Skin of body (tissue), 1 donor: ENCODE measurements at regions not wholly inside any gene's neighbourhood (a gene's known extent, or its start where the extent isn't known, plus 50 kb on each side); places are given as distances from the start of the nearest gene placed in this dataset.
"Not testable (repeated sequence)": the region's sequence is repeated elsewhere in the genome, so short reads cannot be mapped to it uniquely, and the experiment has no call there.

Source experiments
- DNase-seq: peaks from one replicate; lab custom pipeline; 2025; lab: John Stamatoyannopoulos, UW

DNA sequence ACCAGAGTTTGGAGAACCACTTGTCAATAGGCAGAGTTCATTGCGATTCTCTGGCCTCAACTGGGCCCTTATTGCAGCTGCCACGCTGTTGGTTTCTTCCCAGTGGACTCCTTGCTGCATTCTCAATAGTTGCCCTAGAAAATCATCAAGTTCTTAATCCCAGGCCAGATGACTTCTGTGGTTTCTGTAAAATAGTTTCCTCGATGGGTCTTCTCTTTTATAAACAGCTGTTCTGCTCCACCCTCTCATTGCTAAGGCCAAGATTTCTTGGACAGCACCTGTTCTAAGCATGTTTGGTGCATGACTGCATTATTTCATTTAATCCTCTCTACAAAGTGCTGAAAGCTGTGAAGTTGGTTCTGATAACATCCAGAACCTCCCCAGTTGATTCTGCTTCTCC, 131.0 kb downstream of the BCL2L11 start:
- DNase-seq = no peak

DNA sequence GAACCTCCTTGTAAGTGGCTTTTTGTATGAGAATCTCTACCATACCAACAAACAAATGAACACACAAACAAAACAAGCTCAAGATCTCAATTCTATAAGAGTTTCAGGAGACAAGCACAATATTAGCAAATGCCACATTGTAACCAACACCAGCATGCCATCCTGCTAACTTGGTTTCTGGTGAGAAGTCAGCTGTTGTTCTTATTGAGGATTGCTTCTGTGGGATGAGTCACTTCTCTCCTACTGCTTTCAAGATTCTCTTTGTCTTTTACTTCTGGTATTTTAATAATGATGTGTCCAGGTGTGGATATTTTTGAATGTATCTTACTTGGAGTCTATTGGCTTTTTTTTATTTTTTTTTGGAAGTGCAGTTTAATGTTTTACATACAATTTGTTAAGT, 131.7 kb downstream of the BCL2L11 start:
- no peak for DNase-seq

DNA sequence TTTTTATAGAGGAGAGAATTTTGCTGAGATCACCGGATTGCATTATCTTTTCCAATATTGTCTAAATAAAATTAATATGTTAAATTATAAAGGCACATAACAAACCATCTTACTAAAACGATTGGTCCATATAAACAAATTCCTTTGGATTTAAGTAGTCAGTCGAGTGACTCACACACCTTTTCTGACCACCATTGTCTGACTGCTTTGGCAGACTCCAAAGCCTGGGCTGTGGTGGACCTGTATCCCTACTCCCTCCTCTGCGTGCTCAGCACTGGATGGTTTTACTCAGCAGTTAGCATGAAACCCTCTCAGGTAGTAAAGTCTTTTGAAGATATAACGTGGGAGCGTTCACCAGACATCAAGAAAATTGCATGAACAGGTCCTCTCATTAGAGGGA, 134.2 kb downstream of the BCL2L11 start:
- not testable (repeated sequence) for DNase-seq

GRCh38 chr2:111256628-111257027, 135.9 kb downstream of the BCL2L11 start:
- DNase-seq = not testable (repeated sequence)

- DNase-seq = not testable (repeated sequence)
These were observed 136.9 kb downstream of the BCL2L11 start for GRCh38 chr2:111257607-111258006.

DNA sequence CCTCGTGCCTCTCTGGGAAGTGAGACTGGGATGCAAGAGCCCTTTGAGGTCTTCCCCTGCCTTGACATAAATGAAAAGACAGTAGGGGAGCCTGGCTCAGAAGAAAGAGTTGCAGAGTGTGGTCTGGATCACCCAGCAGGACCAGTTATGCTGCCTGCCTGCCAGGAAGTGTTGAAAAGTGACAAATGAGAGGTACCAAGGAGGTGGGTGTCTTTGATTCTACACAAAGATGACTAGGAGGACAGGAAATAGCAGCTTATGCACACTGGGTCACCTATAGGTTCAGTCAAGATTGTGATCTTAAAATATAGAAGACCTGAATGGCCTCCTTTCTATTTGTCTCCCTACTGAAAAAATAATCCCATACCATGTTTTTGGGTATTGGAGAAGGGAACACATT, 137.6 kb downstream of the BCL2L11 start:
- not testable (repeated sequence) for DNase-seq

GRCh38 chr2:111262627-111263379, 142.1 kb downstream of the BCL2L11 start:
- DNase-seq = not testable (repeated sequence)

- not testable (repeated sequence) for DNase-seq
These were observed 142.8 kb downstream of the BCL2L11 start for GRCh38 chr2:111263380-111264017.

DNA sequence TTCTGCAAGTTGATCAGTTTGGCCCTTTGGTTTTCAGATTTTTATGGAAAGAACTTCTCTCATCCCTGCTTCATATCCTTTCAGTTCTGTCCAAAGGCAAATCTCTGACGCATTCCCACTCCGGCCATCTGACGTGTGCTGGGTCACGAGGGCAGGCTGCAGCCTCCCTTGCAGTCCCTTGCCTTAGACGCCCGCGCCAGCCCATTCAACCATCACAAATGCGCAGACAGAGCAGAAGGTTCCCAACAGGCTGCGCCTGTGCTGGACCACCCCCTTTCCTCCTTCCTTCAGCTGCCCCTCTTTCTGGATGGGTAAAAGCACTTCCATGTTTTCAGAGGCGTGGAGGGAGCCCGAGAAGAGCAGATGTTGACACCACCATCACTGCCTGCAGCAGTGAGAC, 144.2 kb downstream of the BCL2L11 start:
- DNase-seq = not testable (repeated sequence)

GRCh38 chr2:111266556-111266955, 145.8 kb downstream of the BCL2L11 start:
- not testable (repeated sequence) for DNase-seq

GRCh38 chr2:111267038-111267437, 146.3 kb downstream of the BCL2L11 start:
- DNase-seq = not testable (repeated sequence)

DNA sequence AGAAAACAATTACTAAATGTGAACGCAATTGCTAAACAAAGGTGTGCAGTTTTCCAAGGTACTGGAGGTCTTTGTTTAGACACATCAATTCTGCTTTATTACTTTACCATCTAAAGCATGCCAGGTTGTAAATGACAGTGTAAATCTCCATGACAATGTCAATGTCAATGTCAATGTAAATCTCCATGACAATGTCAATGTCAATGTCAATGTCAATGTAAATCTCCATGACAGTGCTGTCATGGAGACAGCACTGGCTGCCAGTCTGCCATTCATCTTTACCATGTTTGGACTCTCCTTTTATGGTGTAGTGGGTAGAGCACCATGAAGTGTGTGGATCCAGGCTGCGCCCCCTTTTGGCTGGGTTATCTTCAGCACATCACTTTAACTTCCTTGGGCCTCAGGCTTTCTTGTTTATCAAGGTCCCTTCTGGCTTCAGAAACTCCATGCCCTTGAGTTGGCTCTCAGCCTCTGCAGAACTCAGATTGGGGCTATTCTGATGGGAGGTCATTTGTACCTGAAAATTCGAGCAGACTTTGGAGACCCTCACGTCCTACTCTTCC, 149.1 kb downstream of the BCL2L11 start:
- DNase-seq = not testable (repeated sequence)

DNA sequence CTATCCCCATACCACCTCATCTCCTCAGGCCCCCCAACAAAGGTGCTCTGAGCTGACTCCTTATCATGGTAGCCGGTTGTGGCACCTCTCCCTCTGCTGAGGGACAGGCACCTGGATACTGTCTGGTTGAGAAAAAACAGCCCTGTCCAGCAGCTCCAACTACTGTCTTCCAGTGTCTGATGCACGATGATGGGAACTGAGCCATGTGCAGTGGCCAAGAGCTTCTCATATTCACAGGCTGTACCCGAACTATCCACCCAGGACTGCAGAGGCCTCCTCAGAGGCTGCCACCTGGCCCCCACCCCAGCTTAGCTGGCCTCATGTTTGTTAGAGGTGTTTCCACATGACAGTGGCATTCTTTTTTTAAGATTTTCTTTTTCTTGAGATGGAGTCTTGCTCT, 149.9 kb downstream of the BCL2L11 start:
- DNase-seq = not testable (repeated sequence)

GRCh38 chr2:111271647-111272304, 151.1 kb downstream of the BCL2L11 start:
- DNase-seq = not testable (repeated sequence)

GRCh38 chr2:111273007-111273406, 152.3 kb downstream of the BCL2L11 start:
- DNase-seq = not testable (repeated sequence)

DNA sequence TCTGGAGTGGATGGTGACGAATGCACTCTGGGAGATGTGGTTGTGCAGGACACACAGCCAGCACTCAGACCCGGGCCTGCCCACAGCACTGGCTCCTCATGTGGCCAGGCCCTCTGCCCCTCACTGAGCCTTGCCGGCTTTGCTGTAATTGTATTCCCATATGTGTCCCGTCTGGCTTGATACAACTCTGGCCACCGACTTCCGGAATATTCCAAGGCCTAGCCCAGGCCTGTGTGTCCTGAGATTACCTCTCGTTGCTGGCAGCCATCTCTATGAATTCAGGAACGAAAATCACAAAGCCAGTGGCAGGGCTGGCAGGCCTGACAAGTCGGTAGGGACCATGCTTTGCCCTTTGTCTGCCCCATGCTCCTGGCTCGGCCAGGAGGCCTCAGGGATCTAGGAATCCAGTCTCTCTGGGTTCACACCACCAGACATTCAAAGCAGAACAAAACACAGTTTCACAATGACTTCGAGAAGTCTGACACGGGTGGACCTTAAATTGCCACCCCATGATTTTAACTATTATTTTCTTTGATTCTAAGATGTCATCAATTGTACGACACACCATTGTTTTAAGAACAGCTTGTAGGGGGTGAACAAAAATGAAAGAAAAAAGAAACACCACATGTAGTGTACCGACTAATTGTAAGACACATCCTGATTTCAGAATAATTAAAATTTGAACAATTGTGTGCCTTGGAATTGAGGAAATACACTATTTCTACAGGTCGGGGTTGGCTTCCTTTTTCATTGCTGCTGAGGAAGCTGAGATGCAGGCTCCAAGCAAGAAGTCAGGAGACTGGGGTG, 154.5 kb downstream of the BCL2L11 start:
- not testable (repeated sequence) for DNase-seq

DNA sequence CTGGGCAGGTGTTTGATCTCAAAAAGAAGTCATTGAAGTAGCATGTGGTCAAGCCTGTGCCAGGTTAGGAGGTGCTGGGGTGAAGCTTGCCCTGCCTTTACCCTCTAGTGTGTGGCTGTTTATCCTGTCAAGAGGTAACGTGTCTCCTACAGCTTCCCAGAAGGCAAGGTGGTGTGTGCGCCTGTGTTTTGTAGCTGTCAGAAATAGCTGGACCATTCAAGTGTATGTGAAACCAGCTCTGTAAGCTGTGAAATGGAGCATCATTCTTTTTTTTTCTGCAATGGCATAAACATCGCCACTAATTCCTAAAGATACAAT, 155.1 kb downstream of the BCL2L11 start:
- not testable (repeated sequence) for DNase-seq

- DNase-seq = not testable (repeated sequence)
These were observed 157.4 kb downstream of the BCL2L11 start for GRCh38 chr2:111278133-111278532.

GRCh38 chr2:111280709-111281286, 160.1 kb downstream of the BCL2L11 start:
- DNase-seq = not testable (repeated sequence)

DNA sequence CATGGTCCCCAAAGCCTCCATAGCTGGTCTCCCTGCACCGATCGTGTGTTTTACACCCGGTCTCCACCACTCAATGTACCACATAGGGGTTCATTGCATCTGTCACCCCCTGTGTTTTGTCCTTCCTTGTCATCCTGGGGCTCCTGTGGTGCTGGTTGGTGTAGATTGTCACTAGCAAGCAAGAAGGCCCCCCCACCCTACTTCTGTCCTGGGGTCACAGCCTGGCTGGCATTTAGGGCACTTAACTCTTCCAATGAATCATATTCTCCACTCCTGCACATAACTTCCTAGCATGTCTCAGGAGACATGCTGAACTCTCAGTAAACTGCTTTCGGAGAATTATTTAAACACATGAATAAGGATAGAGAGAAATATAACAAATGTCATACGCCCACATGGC, 161.4 kb downstream of the BCL2L11 start:
- not testable (repeated sequence) for DNase-seq
